ENCODE measurements at regions not wholly inside any gene's neighbourhood (a gene's known extent, or its start where the extent isn't known, plus 50 kb on each side); places are given as distances from the start of the nearest gene placed in this dataset.

DNA sequence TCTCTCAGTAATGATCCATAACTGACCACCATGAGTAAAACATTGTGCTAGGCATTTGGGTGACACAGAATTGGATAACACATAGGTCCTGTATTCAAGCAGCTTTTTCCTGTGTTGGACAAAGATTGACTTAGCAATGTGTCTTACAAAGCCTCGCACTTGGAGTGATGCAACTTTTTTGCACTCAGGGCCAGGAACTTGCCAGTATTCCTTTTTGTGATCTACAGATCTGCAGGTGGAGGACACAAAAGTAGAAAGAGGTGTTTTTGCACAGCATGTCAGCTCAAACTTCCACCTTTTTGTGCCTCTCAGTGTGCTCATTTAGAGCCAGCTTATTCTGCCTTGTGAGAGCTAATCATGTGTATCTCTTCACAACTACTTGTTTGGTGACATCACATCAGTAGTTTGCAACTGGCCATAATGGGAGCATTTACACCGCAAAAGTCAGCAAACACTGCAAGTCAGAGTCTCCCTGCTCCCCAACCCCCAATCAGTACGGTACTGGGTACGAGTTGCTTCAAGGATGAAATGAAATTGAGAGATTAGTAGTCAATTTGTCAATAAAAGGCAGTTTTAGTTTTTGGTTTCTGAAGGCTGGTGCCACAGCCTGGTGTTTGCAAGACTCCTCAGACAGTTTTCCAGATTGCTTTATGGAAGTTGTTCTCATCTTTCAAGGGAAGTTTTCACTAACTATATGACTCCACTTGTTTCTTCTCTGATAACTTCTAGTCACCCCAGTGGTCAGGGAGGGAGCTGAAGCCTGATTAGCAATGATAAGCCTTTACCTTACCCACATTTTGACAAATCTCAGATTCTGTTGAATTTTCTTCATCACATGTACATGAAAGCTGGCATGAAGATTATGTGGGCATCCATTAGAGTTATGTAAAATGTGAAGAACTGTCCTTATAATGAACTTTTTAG is 149.1 kb downstream of the PDCD6IP start:
- intact Hi-C loops (cut with micrococcal nuclease), result no loop called here
- ChIA-PET POLR2A (no interaction called here), CTCF (interaction anchor here (0.7 kb wide), 1 partner anchor 1582 kb away, joined by 3 read pairs; no protein-coding TSS in a partner anchor)
- H3K4me3 Mint-ChIP-seq (ENCODE audit: unreplicated experiment), result no peak overlapping the region
- no TSS peak for BruUV-seq (replicated peaks)
- no peak overlapping the region for H3K27ac Mint-ChIP-seq (ENCODE audit: low read depth, unreplicated experiment)
- DNase-seq (ENCODE audit: unreplicated experiment), result no peak
- no peaks in the 10 kb centered on the region for H3K36me3 Mint-ChIP-seq (ENCODE audit: insufficient read depth, unreplicated experiment)
- TF ChIP-seq, protein P1, sequence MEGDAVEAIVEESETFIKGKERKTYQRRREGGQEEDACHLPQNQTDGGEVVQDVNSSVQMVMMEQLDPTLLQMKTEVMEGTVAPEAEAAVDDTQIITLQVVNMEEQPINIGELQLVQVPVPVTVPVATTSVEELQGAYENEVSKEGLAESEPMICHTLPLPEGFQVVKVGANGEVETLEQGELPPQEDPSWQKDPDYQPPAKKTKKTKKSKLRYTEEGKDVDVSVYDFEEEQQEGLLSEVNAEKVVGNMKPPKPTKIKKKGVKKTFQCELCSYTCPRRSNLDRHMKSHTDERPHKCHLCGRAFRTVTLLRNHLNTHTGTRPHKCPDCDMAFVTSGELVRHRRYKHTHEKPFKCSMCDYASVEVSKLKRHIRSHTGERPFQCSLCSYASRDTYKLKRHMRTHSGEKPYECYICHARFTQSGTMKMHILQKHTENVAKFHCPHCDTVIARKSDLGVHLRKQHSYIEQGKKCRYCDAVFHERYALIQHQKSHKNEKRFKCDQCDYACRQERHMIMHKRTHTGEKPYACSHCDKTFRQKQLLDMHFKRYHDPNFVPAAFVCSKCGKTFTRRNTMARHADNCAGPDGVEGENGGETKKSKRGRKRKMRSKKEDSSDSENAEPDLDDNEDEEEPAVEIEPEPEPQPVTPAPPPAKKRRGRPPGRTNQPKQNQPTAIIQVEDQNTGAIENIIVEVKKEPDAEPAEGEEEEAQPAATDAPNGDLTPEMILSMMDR (IDR thresholded peaks at IDR 0.05; ENCODE audit: unreplicated experiment), result no peak
- H3K9me3 Mint-ChIP-seq (ENCODE audit: unreplicated experiment), result no peaks in the 10 kb centered on the region
- peaks cover 53% of the 10 kb centered on the region for H3K27me3 Mint-ChIP-seq (ENCODE audit: insufficient read depth, unreplicated experiment)
- no peaks in the 10 kb centered on the region for H3K4me1 Mint-ChIP-seq (ENCODE audit: insufficient read depth, unreplicated experiment)

DNA sequence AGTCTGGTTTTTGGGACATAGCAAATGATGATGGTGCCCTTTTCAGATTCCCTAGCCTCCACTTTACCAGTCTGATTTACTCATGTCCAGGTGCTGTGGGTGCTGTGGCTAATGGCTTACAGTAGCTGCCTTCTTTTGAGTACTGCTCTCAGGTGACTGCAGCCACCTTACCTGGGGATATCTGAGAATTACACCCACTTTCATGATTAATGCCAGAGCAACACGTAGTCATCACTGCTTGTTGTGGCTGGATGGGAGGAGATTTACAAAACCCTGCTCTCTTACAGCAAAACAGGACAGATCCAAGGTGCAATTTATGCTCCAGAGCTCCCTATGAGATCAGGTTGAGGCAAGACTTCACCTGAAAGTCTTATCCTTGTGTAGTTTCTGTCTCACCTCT is 150.6 kb downstream of the PDCD6IP start:
- no peaks in the 10 kb centered on the region for H3K9me3 Mint-ChIP-seq (ENCODE audit: unreplicated experiment)
- H3K4me1 Mint-ChIP-seq (ENCODE audit: insufficient read depth, unreplicated experiment), result no peaks in the 10 kb centered on the region
- H3K27ac Mint-ChIP-seq (ENCODE audit: low read depth, unreplicated experiment), result no peak overlapping the region
- BruUV-seq (replicated peaks), result no TSS peak
- ChIA-PET POLR2A (no interaction called here), CTCF (no interaction called here)
- DNase-seq (ENCODE audit: unreplicated experiment), result no peak
- peaks cover 49% of the 10 kb centered on the region for H3K27me3 Mint-ChIP-seq (ENCODE audit: insufficient read depth, unreplicated experiment)
- intact Hi-C loops (cut with micrococcal nuclease), result no loop called here
- no peaks in the 10 kb centered on the region for H3K36me3 Mint-ChIP-seq (ENCODE audit: insufficient read depth, unreplicated experiment)
- TF ChIP-seq, protein P1 (IDR thresholded peaks at IDR 0.05; ENCODE audit: unreplicated experiment), result no peak
- no peak overlapping the region for H3K4me3 Mint-ChIP-seq (ENCODE audit: unreplicated experiment)

DNA sequence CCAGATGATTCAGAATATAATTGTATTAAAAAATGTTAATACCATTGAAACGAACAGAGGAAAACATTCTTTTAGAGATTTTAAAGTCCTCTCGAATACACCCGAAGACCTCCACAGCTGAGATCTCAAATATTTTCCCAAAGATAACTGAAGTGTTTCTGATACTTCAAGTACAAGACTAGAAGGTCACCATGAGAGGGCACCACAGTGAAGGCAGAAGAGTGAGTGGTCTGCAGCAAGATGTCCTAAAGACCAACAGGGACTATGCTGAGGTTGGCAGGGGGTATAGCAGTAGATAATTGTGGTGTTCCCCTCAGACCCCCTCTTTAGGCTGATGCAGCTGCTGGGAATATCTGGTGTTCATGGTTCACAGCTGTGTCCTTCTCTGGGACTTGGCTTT is 156.5 kb downstream of the PDCD6IP start:
- POLR2A ChIA-PET, result no interaction called here
- no peak overlapping the region for H3K4me3 Mint-ChIP-seq (ENCODE audit: unreplicated experiment)
- CTCF ChIA-PET, result interaction anchor here (0.6 kb wide), 1 partner anchor 81 kb away, joined by 5 read pairs; no protein-coding TSS in a partner anchor
- H3K4me1 Mint-ChIP-seq (ENCODE audit: insufficient read depth, unreplicated experiment), result no peaks in the 10 kb centered on the region
- TF ChIP-seq, protein P1 (IDR thresholded peaks at IDR 0.05; ENCODE audit: unreplicated experiment), result no peak
- no peaks in the 10 kb centered on the region for H3K36me3 Mint-ChIP-seq (ENCODE audit: insufficient read depth, unreplicated experiment)
- H3K27me3 Mint-ChIP-seq (ENCODE audit: insufficient read depth, unreplicated experiment), result peaks cover 34% of the 10 kb centered on the region
- H3K27ac Mint-ChIP-seq (ENCODE audit: low read depth, unreplicated experiment), result no peak overlapping the region
- no TSS peak for BruUV-seq (replicated peaks)
- peak; percentile 24 for DNase-seq (ENCODE audit: unreplicated experiment)
- H3K9me3 Mint-ChIP-seq (ENCODE audit: unreplicated experiment), result no peaks in the 10 kb centered on the region
- intact Hi-C loops (cut with micrococcal nuclease), result no loop called here

DNA sequence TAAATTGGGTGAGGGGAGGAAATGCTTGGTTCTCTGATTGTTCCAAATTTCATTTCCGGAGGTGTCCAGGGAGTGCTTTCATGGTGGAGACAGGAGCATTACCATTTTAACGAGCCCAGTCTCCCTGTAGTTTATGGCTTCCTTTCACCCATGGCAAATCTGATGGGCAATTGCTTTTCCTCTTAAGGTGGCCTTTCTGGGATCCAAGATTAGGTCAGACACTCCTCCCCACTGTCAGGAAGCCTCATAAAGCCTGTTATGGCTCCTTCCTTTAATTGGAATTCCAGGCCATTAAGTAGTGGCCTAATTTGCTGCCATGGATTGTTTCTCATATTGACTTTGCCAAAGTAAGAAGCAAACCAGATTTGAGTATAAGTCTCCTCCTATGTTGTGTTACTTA is 157.8 kb downstream of the PDCD6IP start:
- H3K4me1 Mint-ChIP-seq (ENCODE audit: insufficient read depth, unreplicated experiment), result no peaks in the 10 kb centered on the region
- ChIA-PET POLR2A (no interaction called here), CTCF (interaction anchor here (0.8 kb wide), 1 partner anchor 304 kb away, joined by 3 read pairs; no protein-coding TSS in a partner anchor)
- no peak for DNase-seq (ENCODE audit: unreplicated experiment)
- no peaks in the 10 kb centered on the region for H3K36me3 Mint-ChIP-seq (ENCODE audit: insufficient read depth, unreplicated experiment)
- intact Hi-C loops (cut with micrococcal nuclease), result no loop called here
- no TSS peak for BruUV-seq (replicated peaks)
- no peaks in the 10 kb centered on the region for H3K9me3 Mint-ChIP-seq (ENCODE audit: unreplicated experiment)
- H3K27me3 Mint-ChIP-seq (ENCODE audit: insufficient read depth, unreplicated experiment), result peaks cover 21% of the 10 kb centered on the region
- TF ChIP-seq, protein P1 (IDR thresholded peaks at IDR 0.05; ENCODE audit: unreplicated experiment), result no peak
- no peak overlapping the region for H3K27ac Mint-ChIP-seq (ENCODE audit: low read depth, unreplicated experiment)
- no peak overlapping the region for H3K4me3 Mint-ChIP-seq (ENCODE audit: unreplicated experiment)
